HG03025 (cell line): ENCODE measurements at regions not wholly inside any gene's neighbourhood (a gene's known extent, or its start where the extent isn't known, plus 50 kb on each side); places are given as distances from the start of the nearest gene placed in this dataset.
"Not testable (repeated sequence)": the region's sequence is repeated elsewhere in the genome, so short reads cannot be mapped to it uniquely, and the experiment has no call there.

ENCODE experiments used
- ATAC-seq: cut with Tn5 transposase; IDR thresholded peaks from one replicate; pipeline ENCODE4 v1.9.1; 2021; ENCODE audit warnings: mild to moderate bottlenecking, moderate library complexity; ENCODE audit not compliant: unreplicated experiment, low FRiP score

DNA sequence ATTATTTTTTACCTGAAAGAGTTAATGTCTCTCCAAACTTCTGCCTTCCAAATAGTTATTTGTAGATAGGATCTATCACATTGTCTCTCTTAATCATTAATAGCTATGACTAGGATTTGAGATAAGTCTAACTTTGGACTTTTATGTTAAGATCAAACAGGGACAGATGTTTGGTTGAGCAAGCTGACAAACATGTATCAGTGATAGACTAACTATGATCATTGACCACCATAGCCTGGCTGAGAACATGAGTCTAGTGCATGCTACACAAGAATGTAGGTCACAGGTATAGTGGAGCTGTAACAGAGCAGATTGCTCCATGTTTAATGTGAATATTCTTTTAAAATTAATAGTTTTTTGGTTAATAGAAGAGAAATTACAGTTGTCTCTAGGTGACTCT is 52.0 kb downstream of the SYT15B start:
- ATAC-seq = not testable (repeated sequence)

DNA sequence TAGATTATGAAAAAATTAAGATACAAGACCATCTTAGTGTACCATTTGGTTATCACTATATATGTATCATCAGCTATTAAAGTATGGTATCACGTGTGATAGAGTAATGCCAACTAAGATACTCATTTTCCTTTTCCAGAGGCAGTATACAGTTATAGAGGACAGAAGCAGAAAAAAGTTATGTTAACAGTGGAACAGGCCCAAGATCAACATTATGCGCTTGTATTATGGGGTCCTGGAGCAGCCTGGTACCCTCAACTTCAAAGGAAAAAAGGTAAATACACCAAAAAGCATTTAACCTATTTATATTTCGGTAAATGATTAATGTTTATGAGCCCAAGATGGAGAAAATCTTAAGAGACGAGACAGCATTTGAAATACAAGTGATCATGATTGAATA is 52.9 kb downstream of the SYT15B start:
- not testable (repeated sequence) for ATAC-seq

DNA sequence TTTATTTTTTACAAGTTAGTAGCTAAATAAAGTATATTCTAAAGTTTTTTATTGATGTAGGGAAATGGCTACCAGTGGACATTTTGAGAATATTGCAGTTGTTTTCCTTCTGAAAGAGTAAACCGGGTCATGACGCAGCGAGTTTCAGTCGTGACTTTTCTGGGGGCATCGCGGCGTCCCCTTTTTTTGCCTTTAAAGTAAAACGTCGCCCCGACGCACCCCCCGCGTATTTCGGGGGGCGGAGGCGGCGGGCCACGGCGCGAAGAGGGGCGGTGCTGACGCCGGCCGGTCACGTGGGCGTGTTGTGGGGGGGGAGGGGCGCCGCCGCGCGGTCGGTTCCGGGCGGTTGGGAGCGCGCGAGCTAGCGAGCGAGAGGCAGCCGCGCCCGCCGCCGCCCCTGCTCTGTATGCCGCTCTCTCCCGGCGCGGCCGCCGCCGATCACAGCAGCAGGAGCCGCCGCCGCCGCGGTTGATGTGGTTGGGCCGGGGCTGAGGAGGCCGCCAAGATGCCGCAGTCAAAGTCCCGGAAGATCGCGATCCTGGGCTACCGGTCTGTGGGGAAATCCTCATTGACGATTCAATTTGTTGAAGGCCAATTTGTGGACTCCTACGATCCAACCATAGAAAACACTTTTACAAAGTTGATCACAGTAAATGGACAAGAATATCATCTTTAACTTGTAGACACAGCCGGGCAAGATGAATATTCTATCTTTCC is 57.5 kb downstream of the SYT15B start:
- ATAC-seq = peak; percentile 78

DNA sequence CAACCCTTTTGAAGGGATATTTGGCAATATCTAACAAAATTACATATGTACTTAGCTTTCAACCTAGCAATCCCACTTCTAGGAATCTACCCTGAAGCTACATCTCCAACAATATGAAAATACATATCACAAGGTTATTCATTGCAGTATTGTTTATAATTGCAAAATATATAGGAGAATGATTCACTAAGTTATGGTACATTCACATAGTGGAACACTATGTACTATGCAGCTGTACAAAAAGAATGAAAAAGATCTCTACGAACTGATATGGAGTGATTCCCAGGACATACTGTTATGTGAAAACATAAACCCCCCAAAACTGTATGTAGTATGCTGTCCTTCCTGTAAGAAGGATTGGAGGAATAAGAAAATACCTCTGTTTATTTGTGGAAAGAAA is 62.1 kb downstream of the SYT15B start:
- ATAC-seq = not testable (repeated sequence)

DNA sequence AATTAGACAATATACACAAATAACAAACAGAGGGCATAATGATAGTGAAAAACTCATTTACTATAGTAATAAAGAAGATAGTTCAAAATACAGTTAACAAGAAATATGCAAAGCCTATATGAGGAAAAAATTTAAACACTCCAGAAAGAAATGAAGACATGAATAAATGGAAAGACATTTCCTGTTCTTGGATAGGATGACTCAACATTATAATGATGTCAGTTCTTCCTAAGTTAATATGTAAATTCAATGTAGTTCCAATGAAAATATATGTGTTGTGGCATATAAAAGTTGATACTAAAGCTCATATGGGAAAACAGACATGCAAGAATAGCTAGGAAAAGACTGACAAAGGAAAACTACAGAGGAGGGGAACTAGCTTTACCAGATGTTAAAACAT is 63.5 kb downstream of the SYT15B start:
- ATAC-seq = not testable (repeated sequence)

DNA sequence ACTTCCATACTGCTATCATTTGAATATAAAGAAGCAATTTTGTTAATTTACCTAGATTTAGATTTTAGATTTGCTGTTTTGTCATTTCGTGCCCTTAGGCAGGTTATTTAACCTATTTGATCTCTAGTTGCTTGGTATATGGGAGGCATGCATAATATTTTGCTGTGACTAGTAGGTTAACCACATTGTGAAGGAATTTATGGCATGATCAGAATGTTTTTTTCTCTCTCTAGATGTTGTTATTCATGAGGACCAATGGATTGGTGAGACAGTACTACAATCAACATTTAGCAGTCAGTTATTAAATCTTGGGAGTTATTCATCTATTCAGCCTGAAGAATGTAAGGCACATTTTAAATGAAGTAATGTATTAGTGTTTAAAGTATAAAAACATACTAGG is 67.2 kb downstream of the SYT15B start:
- ATAC-seq = not testable (repeated sequence)

DNA sequence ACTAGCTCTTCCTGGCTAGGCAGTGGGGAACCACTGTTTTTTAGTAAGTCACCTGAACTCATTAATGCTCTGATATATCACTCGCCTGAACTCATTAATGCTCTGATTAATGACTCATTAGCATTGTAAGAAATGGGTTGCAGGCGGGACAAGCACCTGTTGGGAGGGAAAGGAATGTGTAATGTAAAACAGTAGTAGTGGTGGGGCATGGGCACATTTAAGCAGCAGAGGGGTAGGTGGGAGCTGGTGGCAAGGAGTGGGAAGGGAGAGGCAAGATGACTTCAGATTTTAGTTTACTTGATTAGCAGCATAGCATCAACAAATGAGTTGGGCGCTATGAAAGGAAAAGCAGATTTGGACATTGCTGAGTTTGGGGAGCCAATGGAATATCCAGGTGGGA is 68.2 kb downstream of the SYT15B start:
- not testable (repeated sequence) for ATAC-seq

DNA sequence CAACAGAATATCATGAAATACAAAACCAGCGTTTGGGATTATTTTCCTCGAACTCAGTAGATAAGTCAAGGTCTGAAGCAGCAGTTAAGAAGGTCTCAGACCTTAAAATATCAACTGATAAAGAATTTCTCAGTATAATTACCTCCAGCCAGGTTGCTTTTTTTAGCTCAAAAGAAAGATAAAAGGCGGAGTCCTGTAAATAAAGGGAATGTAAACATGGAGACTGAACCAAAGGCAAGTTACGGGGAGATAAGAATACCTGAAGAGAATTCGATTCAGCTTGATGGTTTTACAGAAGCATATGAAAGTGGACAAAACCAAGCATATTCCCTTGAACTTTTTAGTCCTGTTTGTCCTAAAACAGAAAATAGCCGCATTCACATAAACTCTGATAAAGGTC is 73.1 kb downstream of the SYT15B start:
- ATAC-seq = not testable (repeated sequence)

DNA sequence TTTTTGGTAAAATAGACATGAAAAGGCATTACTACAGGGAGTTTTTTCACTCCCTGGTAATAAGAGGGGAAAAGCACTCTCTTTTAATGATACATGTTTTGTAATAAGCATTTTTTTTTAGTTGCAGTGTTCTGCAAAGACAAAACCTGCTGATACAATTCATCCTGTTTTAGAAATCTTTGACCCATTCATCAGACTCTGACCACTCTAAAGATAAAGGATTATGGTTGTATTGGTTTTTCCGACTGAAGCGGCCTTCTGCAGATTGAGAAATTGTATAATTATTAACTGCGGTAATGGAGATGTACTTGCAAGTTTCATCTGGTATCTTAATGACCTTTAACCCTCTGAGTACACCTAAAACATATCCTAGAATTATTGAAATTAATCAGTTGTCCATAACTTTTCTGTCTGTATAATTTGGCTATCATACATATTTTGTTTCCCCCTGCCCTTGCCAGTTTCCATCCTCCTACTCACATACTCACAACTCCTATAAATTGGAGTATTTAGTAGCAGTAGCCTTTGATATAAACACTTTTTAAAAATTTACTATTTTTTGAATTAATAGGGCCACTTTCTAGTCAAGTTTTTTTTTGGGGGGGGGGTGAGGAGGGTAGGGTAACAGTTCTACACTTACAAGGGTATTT is 79.4 kb downstream of the SYT15B start:
- not testable (repeated sequence) for ATAC-seq

DNA sequence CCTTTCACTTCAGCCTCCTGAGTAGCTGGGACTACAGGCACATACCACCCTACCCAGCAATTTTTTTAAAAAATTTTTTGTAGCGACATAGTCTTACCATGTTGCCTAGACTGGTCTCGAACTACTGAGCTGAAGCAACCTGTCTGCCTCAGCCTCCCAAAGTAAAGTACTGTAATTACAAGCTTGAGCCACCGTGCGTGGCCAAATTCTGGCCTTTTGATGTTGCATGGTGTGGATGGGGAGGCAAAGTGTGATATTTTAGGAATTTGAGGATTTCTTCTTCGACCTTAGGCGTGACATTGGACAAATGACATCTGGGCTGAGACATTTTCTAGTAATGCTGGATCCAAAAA is 81.8 kb downstream of the SYT15B start:
- not testable (repeated sequence) for ATAC-seq

DNA sequence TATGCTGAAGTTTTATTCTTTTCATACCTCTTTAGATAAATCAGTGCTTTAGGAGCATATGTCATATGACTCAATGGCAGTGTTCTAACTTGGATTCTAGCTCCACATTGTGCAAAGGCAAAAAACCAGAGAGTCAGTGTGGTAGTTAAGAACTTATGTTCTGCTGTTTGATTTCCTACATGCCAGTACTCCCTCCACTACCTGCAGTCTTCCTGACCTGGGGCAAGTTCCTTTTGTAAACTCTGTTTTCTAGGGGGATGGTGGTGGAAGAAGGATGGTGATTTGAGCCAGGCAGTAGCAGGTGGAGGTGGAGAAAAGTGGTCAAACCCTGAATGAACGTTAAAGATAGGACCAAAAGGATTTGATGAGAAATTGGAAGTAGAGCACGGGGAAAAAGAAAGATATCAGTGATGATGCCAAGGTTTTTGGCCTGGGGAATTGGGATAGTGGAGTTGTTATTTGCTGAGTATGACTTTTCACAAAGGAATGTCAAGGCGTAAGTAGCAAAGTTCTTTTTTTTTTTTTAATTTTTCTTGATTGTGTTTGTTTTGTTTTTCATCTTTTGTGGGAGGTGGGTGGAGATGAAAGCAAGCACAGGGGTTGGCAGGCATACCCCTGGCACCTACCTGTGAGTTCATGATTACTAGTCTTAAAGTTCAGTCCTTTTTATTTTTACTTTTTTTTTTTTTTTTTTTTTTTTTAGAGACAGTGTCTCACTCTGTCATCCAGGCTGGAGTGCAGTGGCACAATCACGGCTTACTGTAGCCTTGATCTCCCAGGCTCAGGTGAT is 82.3 kb downstream of the SYT15B start:
- not testable (repeated sequence) for ATAC-seq

DNA sequence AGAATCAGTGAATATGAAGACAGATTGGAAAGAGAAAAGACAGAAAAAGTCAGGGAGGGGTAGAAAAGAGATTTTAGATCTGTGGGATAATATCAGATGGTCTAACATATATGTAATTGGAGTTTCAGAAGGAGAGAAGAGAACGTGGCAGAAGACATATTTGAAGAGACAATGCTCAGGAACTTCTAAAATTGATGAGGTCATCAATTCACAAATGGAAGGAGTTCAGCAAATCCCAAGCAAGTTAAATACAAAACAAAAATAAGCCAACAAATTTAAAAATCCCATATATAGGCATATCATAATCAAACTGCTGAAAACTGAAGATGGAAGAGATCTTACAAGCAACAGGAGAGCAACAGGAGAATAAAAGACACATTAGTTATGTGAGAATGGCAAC is 87.3 kb downstream of the SYT15B start:
- ATAC-seq = not testable (repeated sequence)

DNA sequence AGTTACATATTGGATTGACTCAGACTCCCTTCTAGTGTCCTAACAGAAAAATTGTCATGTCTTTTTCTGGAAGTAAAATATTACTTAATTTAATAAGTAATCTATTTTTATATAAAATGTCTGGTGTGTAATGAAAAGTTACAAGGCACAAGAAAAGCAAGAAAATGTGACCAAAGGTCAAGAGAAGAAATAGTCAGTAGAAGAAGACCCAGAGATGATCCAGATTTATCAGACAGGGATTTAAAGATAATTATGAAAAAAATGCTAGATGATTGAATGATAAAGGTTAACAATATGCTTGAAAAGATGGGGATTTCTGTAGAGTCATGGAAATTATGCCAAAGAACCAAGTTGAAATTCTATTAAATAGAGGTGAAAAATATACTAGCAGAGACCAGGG is 87.8 kb downstream of the SYT15B start:
- not testable (repeated sequence) for ATAC-seq

DNA sequence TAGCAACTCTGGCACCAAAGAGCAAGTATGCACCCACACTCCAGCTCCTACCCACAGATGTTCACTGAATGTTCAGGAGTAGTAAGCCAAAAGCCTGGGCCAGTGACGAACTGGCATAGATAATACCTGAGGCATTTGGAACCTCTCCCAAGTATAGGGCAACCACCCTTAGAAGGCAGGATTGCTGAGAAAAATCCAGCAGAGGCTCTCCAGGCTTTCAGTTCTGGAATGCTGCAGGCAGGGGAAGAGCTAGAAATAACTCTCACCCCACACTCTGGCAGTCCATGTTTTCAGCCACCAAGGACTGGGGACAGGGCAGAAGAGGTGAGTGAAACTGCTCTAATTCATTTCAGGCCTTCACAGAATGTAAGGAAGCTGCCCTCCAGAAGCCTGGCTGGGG is 90.3 kb downstream of the SYT15B start:
- not testable (repeated sequence) for ATAC-seq

DNA sequence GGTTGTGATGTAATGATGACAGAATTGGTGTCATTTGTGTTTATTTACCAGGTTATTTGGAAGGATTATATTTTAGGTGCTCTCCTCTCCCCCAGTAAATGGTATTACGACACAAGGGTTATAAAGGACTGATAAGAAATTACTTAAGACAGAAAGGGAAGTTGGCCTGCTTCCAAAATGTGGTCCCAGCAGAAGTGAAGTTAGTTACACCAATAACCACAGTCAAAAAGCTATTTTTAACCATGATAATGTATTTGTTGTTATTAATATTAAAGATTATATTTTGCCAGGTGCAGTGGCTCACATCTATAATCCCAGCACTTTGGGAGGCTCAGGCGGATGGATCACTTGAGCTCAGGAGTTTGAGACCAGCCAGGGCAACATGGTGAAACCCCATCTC is 92.5 kb downstream of the SYT15B start:
- not testable (repeated sequence) for ATAC-seq

DNA sequence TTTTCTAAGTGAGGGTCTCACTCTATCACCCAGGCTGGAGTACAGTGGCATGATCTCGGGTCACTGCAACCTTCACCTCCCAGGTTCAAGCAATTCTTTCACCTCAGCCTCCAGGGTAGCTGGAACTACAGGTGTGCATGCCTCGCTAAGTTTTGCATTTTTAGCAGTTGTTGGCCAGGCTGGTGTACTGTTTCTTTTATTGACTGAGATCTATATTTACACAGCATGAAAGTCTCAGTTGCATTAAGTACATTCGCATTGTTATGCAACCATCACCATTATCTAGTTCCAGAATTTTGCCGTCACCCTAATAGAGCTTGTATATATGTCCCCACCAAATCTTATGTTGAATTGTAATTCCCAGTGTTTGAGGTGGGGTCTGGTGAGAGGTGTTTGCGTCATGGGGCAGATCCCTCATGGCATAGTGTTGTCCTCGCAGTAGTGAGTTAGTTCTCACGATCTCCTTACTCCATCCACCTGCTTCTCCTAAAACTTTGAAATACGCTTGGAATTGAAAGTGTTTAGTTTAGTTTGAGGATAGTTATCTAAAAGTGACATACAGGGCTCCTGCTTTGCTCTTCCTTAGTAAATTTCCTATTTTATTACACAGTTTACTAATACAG is 101.3 kb downstream of the SYT15B start:
- ATAC-seq = not testable (repeated sequence)

DNA sequence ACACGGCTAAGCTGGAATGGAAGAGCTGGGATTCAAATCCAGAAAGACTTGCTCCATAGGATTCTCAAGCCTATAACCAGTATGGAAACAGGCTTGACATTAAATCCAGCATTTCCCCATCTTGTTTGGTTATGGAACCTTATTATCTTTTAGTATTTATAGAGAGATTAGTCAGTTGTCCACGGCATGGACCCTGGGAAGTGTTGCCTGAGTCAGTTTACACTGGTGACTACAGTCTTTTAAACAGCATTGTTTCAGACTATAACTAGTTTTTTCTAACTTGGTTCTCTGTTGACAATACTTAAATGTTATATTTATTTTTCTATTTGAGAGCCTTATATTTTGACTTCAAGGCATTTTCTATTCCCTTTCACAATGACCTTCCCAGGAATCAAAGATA is 106.7 kb downstream of the SYT15B start:
- ATAC-seq = not testable (repeated sequence)

DNA sequence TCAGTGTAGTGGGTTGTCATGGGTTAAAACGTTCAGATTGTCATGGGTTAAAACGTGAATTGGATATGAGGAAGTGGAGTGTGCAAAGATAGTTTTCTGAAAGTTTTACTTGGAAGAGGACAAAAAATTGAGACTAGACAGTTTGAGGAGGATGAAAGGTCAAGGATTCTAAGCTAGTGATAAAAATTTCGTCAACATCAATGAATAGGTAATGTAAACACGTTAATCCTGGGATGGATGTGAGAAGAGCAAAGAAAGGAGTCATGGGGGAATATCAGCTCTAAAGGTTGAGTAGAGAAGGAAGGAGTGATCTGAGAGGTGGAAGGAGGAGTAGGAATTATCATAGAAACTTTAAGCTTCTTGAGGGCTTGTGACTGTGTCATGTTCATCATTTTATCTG is 109.2 kb downstream of the SYT15B start:
- ATAC-seq = not testable (repeated sequence)

DNA sequence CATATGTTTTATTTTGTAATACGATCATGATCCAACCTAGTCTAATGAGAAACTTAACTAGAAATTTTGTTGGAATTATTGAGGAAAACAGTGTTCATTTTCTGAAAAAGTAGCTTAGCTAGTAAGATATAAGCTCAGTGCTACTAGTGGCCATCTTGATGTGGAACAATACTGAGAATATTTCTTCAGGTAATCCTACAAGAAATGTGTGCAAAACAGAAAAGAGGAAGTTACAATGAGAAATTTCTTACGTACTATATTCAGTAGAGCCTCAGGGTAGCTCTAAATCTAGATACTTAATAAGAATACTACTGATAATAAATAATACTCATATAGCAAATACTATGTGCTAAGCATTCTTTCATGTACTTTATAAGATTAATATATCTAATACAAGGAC is 114.8 kb downstream of the SYT15B start:
- not testable (repeated sequence) for ATAC-seq

DNA sequence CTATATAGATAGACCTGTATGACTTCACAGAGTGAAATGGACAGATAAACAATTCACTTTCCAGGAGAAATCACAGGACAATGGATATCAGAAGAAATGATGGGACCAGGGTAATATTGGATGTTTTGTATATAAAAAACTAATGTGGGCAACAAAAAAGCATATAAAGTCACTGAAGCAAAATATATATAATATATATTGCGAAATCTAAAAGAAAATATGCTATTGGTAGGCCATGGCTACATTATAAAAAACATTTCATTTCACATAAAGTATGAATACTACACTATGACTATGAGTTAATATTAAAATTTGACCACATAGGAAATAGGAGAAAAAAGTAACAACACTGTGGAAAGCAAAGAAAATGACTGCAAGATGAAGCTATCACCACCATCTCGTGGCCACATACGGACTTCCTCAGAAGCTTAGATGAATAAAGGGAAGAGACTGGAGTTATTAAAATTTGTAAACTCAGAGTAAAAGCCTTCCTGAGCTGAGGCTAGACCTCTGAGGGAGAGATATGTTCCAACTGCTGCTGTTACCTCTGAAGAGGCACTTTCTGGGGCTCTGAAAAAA is 115.8 kb downstream of the SYT15B start:
- ATAC-seq = not testable (repeated sequence)
